ENCODE measurements at regions not wholly inside any gene's neighbourhood (a gene's known extent, or its start where the extent isn't known, plus 50 kb on each side); places are given as distances from the start of the nearest gene placed in this dataset.

- TF ChIP-seq TCF12 (IDR thresholded peaks at IDR 0.05; ENCODE audit: low read depth) = no peak
- TF ChIP-seq EP300 (IDR thresholded peaks at IDR 0.05; ENCODE audit: borderline replicate concordance) = no peak
- TF ChIP-seq TAF1 (IDR thresholded peaks at IDR 0.05; ENCODE audit: low read depth) = no peak
- no peak for TF ChIP-seq REST (IDR thresholded peaks at IDR 0.05; ENCODE audit: low read depth)
- no peak for TF ChIP-seq RAD21 (IDR thresholded peaks at IDR 0.05; ENCODE audit: low read depth)
- no peak for TF ChIP-seq YY1 (IDR thresholded peaks at IDR 0.05; ENCODE audit: low read depth)
- no peak for TF ChIP-seq MAX (IDR thresholded peaks at IDR 0.05)
- TF ChIP-seq CREB1 (IDR thresholded peaks at IDR 0.05; ENCODE audit: low read depth) = no peak
- TF ChIP-seq USF1 (IDR thresholded peaks at IDR 0.05) = no peak
- TF ChIP-seq NFIC (IDR thresholded peaks at IDR 0.05) = no peak
- TF ChIP-seq FOXM1 (IDR thresholded peaks at IDR 0.05; ENCODE audit: borderline replicate concordance, low read depth) = no peak
- no peak for TF ChIP-seq ZBTB7A (IDR thresholded peaks at IDR 0.05; ENCODE audit: low read depth)
- no peak for TF ChIP-seq CEBPB (IDR thresholded peaks at IDR 0.05)
- TF ChIP-seq EGR1 (IDR thresholded peaks at IDR 0.05) = no peak
- TF ChIP-seq TEAD4 (IDR thresholded peaks at IDR 0.05) = no peak
These were observed 178.9 kb downstream of the LNPK start for GRCh38 chr2:175823002-175823706.

GRCh38 chr2:175817221-175817620, 184.8 kb downstream of the LNPK start:
- TF ChIP-seq TEAD4 (IDR thresholded peaks at IDR 0.05) (no peak), CREB1 (IDR thresholded peaks at IDR 0.05; ENCODE audit: low read depth) (no peak), CEBPB (IDR thresholded peaks at IDR 0.05) (no peak), TCF12 (IDR thresholded peaks at IDR 0.05; ENCODE audit: low read depth) (no peak), EGR1 (IDR thresholded peaks at IDR 0.05) (no peak), ZBTB7A (IDR thresholded peaks at IDR 0.05; ENCODE audit: low read depth) (no peak), REST (IDR thresholded peaks at IDR 0.05; ENCODE audit: low read depth) (no peak), NFIC (IDR thresholded peaks at IDR 0.05) (no peak), TAF1 (IDR thresholded peaks at IDR 0.05; ENCODE audit: low read depth) (no peak), YY1 (IDR thresholded peaks at IDR 0.05; ENCODE audit: low read depth) (no peak), USF1 (IDR thresholded peaks at IDR 0.05) (no peak), FOXM1 (IDR thresholded peaks at IDR 0.05; ENCODE audit: borderline replicate concordance, low read depth) (no peak), MAX (IDR thresholded peaks at IDR 0.05) (no peak), EP300 (IDR thresholded peaks at IDR 0.05; ENCODE audit: borderline replicate concordance) (no peak)

- no peak for TF ChIP-seq USF1 (IDR thresholded peaks at IDR 0.05)
- TF ChIP-seq TAF1 (IDR thresholded peaks at IDR 0.05; ENCODE audit: low read depth) = no peak
- TF ChIP-seq REST (IDR thresholded peaks at IDR 0.05; ENCODE audit: low read depth) = no peak
- no peak for TF ChIP-seq CEBPB (IDR thresholded peaks at IDR 0.05)
These were observed 186.5 kb downstream of the LNPK start for GRCh38 chr2:175815537-175815936.

- no peak for TF ChIP-seq FOXM1 (IDR thresholded peaks at IDR 0.05; ENCODE audit: borderline replicate concordance, low read depth)
- TF ChIP-seq CREB1 (IDR thresholded peaks at IDR 0.05; ENCODE audit: low read depth) = no peak
- TF ChIP-seq YY1 (IDR thresholded peaks at IDR 0.05; ENCODE audit: low read depth) = no peak
These were observed 190.1 kb downstream of the LNPK start for GRCh38 chr2:175811971-175812370.
